ENCODE measurements at regions not wholly inside any gene's neighbourhood (a gene's known extent, or its start where the extent isn't known, plus 50 kb on each side); places are given as distances from the start of the nearest gene placed in this dataset.

GRCh38 chr17:52666264-52666663 is 507.8 kb upstream of the CA10 start:
- TF ChIP-seq, protein P1, sequence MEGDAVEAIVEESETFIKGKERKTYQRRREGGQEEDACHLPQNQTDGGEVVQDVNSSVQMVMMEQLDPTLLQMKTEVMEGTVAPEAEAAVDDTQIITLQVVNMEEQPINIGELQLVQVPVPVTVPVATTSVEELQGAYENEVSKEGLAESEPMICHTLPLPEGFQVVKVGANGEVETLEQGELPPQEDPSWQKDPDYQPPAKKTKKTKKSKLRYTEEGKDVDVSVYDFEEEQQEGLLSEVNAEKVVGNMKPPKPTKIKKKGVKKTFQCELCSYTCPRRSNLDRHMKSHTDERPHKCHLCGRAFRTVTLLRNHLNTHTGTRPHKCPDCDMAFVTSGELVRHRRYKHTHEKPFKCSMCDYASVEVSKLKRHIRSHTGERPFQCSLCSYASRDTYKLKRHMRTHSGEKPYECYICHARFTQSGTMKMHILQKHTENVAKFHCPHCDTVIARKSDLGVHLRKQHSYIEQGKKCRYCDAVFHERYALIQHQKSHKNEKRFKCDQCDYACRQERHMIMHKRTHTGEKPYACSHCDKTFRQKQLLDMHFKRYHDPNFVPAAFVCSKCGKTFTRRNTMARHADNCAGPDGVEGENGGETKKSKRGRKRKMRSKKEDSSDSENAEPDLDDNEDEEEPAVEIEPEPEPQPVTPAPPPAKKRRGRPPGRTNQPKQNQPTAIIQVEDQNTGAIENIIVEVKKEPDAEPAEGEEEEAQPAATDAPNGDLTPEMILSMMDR (conservative IDR thresholded peaks at IDR 0.05 in 1 of 2, IDR thresholded peaks at IDR 0.05 in 1 of 2; ENCODE audit: extremely low read depth in 1 of 2, insufficient read depth in 1 of 2, low read depth in 1 of 2, low read length in 2 of 2): no peak
- no peak for TF ChIP-seq EZH2 (IDR thresholded peaks at IDR 0.05; ENCODE audit: borderline replicate concordance, low read length)

Measured in mammary epithelial cell (primary cell).